Smooth muscle cell (in vitro differentiated cells): ENCODE measurements at regions not wholly inside any gene's neighbourhood (a gene's known extent, or its start where the extent isn't known, plus 50 kb on each side); places are given as distances from the start of the nearest gene placed in this dataset.

Experiments
- DNase-seq: peaks from one replicate; lab custom pipeline; 2025; ENCODE audit not compliant: unreplicated experiment; lab: John Stamatoyannopoulos, UW
- H2AFZ ChIP-seq: fragments of 200-600 bp; sonication (generic); 2 replicates; pipeline ENCODE4 v1.6.0; 2016; ENCODE audit warnings: antibody characterized with exemption, low read depth, mild to moderate bottlenecking
- H3F3A ChIP-seq: fragments of 200-600 bp; sonication (generic); 2 replicates; pipeline ENCODE4 v1.6.0; 2017; ENCODE audit warnings: antibody characterized with exemption, low read depth
- H3K27ac ChIP-seq: fragments of 200-600 bp; sonication (generic); 2 replicates; pipeline ENCODE4 v1.5.1; 2016; ENCODE audit warnings: low read depth, mild to moderate bottlenecking
- H3K27me3 ChIP-seq: fragments of 200-600 bp; sonication (generic); 2 replicates; pipeline ENCODE4 v1.6.1; 2016; ENCODE audit warnings: low read depth, mild to moderate bottlenecking
- H3K36me3 ChIP-seq: fragments of 200-600 bp; sonication (generic); 2 replicates; pipeline ENCODE4 v1.5.1; 2016; ENCODE audit warnings: low read depth
- H3K4me1 ChIP-seq: fragments of 200-600 bp; sonication (generic); 2 replicates; pipeline ENCODE4 v1.5.1; 2016; ENCODE audit warnings: low read depth
- H3K4me2 ChIP-seq: fragments of 200-600 bp; sonication (generic); 2 replicates; pipeline ENCODE4 v1.6.0; 2016; ENCODE audit warnings: mild to moderate bottlenecking
- H3K4me3 ChIP-seq: fragments of 200-600 bp; sonication (generic); 2 replicates; pipeline ENCODE4 v1.5.1; 2016; ENCODE audit warnings: mild to moderate bottlenecking
- H3K79me2 ChIP-seq: fragments of 200-600 bp; sonication (generic); 2 replicates; pipeline ENCODE4 v1.6.0; 2016; ENCODE audit warnings: low read depth, mild to moderate bottlenecking
- H3K9ac ChIP-seq: fragments of 200-600 bp; sonication (generic); 2 replicates; pipeline ENCODE4 v1.6.0; 2016; ENCODE audit warnings: low read depth
- H3K9me3 ChIP-seq: fragments of 200-600 bp; sonication (generic); replicated peaks from 2 replicates; pipeline ENCODE4 v1.5.1; 2016; ENCODE audit warnings: low read depth
- H4K20me1 ChIP-seq: fragments of 200-600 bp; sonication (generic); 2 replicates; pipeline ENCODE4 v1.6.0; 2016; ENCODE audit warnings: low read depth
- WGBS: methylation state at CpG from one replicate; pipeline ENCODE4 v1.1.7; 2016; ENCODE audit warnings: low lambda C conversion rate; 5-methylcytosine and 5-hydroxymethylcytosine counted together
- TF ChIP-seq, protein P1 (sequence below): fragments of 200-600 bp; sonication (generic); IDR thresholded peaks from 2 replicates; pipeline ENCODE4 v1.5.1; 2017; ENCODE audit warnings: borderline replicate concordance, mild to moderate bottlenecking, antibody characterized with exemption; ENCODE audit not compliant: insufficient read depth, poor library complexity, severe bottlenecking

GRCh38 chr11:134623711-134624110, 211.7 kb upstream of the B3GAT1 start:
- Histone ChIP-seq H3K27ac (no peak overlapping the region), H3K4me2 (no peak overlapping the region), H3K27me3 (peaks cover 40% of the 10 kb centered on the region), H3F3A (no peaks in the 10 kb centered on the region), H3K79me2 (no peaks in the 10 kb centered on the region), H3K9me3 (no peaks in the 10 kb centered on the region), H2AFZ (no peak overlapping the region), H3K4me1 (no peaks in the 10 kb centered on the region), H3K36me3 (no peaks in the 10 kb centered on the region), H4K20me1 (no peaks in the 10 kb centered on the region), H3K4me3 (no peak overlapping the region), H3K9ac (no peak overlapping the region)
- TF ChIP-seq, protein P1, sequence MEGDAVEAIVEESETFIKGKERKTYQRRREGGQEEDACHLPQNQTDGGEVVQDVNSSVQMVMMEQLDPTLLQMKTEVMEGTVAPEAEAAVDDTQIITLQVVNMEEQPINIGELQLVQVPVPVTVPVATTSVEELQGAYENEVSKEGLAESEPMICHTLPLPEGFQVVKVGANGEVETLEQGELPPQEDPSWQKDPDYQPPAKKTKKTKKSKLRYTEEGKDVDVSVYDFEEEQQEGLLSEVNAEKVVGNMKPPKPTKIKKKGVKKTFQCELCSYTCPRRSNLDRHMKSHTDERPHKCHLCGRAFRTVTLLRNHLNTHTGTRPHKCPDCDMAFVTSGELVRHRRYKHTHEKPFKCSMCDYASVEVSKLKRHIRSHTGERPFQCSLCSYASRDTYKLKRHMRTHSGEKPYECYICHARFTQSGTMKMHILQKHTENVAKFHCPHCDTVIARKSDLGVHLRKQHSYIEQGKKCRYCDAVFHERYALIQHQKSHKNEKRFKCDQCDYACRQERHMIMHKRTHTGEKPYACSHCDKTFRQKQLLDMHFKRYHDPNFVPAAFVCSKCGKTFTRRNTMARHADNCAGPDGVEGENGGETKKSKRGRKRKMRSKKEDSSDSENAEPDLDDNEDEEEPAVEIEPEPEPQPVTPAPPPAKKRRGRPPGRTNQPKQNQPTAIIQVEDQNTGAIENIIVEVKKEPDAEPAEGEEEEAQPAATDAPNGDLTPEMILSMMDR, result no peak
- WGBS, result 92% methylated on average over 5 of the region's 5 CpGs
- DNase-seq, result no peak

DNA sequence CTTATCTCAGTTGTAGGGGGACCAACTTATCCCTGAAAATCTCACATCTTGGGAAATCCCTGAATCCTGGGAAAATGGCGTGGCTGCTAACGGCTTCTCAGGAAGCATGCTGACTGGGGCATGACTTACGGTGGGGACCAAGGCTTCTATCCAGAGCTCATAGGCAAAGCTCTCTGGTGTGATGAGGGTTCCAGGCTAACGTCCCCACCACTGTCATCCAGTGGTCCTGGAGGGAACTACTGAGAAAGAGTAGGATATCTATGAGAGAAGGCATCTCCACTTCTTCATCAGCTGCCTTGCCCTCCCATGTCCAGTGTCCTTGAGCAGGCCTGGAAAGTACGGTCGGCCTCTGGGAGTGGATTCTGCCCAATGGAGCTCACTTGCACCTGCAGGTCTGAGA, 210.4 kb upstream of the B3GAT1 start:
- Histone ChIP-seq H3K4me2 (no peak overlapping the region), H2AFZ (no peak overlapping the region), H3K4me3 (no peak overlapping the region), H3K27ac (no peak overlapping the region), H3K79me2 (no peaks in the 10 kb centered on the region), H3K36me3 (no peaks in the 10 kb centered on the region), H3K4me1 (no peaks in the 10 kb centered on the region), H3K9ac (no peak overlapping the region), H3K9me3 (no peaks in the 10 kb centered on the region), H4K20me1 (no peaks in the 10 kb centered on the region), H3F3A (no peaks in the 10 kb centered on the region), H3K27me3 (peaks cover 40% of the 10 kb centered on the region)
- WGBS, result 95% methylated on average over 6 of the region's 6 CpGs
- TF ChIP-seq, protein P1, result no peak
- DNase-seq, result no peak

GRCh38 chr11:134617360-134617759, 205.3 kb upstream of the B3GAT1 start:
- H3K27ac ChIP-seq, result no peak overlapping the region
- no peaks in the 10 kb centered on the region for H3K79me2 ChIP-seq
- H3K9me3 ChIP-seq, result no peaks in the 10 kb centered on the region
- H3F3A ChIP-seq, result no peaks in the 10 kb centered on the region
- H2AFZ ChIP-seq, result no peak overlapping the region
- peaks cover 19% of the 10 kb centered on the region for H3K27me3 ChIP-seq
- H3K4me1 ChIP-seq, result no peaks in the 10 kb centered on the region
- TF ChIP-seq, protein P1, result no peak
- WGBS, result 94% methylated on average over 9 of the region's 9 CpGs
- H3K4me2 ChIP-seq, result no peak overlapping the region
- H3K9ac ChIP-seq, result no peak overlapping the region
- DNase-seq, result no peak
- H4K20me1 ChIP-seq, result no peaks in the 10 kb centered on the region
- H3K4me3 ChIP-seq, result no peak overlapping the region
- no peaks in the 10 kb centered on the region for H3K36me3 ChIP-seq

GRCh38 chr11:134616038-134616437, 204.0 kb upstream of the B3GAT1 start:
- Histone ChIP-seq H3K4me3 (no peak overlapping the region), H3K9ac (no peak overlapping the region), H3F3A (no peaks in the 10 kb centered on the region), H2AFZ (no peak overlapping the region), H3K27ac (no peak overlapping the region), H3K9me3 (no peaks in the 10 kb centered on the region), H3K79me2 (no peaks in the 10 kb centered on the region), H3K4me2 (no peak overlapping the region), H3K36me3 (no peaks in the 10 kb centered on the region), H3K27me3 (peaks cover 9% of the 10 kb centered on the region), H3K4me1 (no peaks in the 10 kb centered on the region), H4K20me1 (no peaks in the 10 kb centered on the region)
- DNase-seq, result no peak
- TF ChIP-seq, protein P1, result no peak
- WGBS, result 76% methylated on average over 8 of the region's 8 CpGs
